ENCODE measurements at regions not wholly inside any gene's neighbourhood (a gene's known extent, or its start where the extent isn't known, plus 50 kb on each side); places are given as distances from the start of the nearest gene placed in this dataset.
"Not testable (repeated sequence)": the region's sequence is repeated elsewhere in the genome, so short reads cannot be mapped to it uniquely, and the experiment has no call there.

DNA sequence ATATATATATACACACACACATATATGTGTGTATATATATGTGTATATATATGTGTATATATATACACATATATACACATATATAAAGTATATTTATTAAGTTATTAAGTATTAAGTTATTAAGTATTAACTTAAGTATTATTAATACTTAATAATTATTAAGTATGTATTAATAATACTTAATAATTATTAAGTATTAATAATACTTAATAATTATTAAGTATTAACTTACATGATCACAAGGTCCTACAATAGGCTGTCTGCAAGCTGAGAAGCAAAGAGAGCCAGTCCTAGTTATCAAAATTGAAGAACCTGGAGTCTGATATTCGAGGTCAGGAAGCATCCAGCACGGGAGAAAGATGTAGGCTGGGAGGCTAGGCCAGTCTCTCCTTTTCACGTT lies 130.1 kb upstream of the FAM3C start:
- not testable (repeated sequence) for DNase-seq (ENCODE audit: low read depth in 2 of 2, low spot score in 1 of 2)

DNA sequence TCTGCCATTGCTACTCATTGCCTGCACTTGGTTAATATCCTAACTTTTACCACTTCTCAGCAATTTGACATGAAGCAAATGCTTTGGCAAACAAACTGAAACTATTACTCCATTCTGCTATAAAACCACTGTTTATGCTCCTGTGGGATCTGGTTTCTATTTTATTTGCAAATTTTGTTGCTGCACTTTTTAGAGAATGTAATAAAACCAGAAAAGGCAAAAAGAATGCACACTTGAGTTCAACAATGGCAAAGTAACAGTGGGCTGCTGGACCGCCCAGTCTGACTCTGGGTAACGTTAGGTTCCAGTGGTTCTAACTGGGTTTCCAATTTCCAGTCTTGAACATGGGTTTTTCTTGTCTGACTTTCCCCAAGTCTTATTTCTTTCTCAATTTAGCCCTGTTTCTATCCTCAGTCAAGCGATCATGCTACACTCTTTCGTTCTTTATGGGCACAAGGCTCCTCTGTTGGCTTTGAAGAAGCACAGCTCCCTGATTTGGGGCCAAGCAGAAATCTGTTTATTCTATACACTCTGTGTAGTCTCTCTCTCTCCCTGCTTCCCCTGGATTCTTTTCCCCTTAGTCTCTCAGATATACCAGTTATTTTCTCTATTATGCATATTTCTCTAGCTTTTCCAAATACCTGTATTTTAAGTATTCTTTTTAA lies 129.2 kb upstream of the FAM3C start:
- DNase-seq (ENCODE audit: low read depth in 2 of 2, low spot score in 1 of 2) = no peak

DNA sequence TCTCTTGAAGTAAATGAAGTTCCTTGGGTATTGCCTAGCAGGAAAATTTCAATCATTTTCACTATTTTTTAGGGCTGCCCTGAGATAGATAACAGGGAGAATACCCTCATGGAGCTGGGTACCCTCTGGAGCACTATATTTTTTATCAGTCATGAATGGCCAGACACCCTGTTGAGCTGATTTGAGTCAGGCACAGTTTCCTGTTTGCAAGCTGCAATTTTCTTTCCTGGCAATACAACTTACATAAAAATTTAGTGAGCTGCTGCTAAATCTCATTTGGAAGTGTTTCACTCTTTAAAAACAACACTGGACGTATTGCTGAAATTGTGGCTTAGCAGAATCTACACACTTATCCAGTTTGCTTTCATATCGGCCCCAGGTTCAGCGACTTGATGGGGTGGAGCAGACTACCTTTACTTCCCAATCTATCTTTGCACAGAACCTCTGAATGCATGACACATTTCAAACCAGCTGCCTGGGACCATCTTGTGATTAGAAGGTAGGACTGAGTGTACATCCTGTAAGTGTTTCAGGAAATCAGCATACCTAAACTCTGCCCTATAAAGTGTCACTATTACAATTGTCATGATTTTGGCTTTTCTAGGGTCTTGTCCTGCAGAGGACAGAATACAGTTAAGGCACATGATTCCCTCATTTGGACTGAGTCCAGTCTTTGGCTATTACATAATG lies 125.7 kb upstream of the FAM3C start:
- no peak for DNase-seq (ENCODE audit: low read depth in 2 of 2, low spot score in 1 of 2)

DNA sequence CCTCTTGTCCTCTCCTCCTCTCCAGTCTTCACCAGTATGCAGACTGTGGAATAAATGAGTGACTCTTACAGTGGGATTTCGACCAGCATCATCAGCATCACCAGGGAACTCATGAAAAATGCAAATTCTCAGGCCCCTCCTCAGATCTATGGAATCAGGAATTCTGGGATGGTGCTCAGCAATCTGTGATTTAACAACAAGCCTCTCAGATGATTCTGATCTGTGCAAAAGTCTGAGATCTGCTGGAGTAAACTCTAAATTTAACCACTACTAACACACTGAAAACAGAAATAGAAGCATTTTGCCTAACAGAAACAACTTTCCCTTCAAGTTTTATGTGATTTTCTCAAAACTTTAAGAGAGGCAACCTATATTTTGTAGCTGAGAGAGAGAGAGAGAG lies 124.8 kb upstream of the FAM3C start:
- no peak for DNase-seq (ENCODE audit: low read depth in 2 of 2, low spot score in 1 of 2)

DNA sequence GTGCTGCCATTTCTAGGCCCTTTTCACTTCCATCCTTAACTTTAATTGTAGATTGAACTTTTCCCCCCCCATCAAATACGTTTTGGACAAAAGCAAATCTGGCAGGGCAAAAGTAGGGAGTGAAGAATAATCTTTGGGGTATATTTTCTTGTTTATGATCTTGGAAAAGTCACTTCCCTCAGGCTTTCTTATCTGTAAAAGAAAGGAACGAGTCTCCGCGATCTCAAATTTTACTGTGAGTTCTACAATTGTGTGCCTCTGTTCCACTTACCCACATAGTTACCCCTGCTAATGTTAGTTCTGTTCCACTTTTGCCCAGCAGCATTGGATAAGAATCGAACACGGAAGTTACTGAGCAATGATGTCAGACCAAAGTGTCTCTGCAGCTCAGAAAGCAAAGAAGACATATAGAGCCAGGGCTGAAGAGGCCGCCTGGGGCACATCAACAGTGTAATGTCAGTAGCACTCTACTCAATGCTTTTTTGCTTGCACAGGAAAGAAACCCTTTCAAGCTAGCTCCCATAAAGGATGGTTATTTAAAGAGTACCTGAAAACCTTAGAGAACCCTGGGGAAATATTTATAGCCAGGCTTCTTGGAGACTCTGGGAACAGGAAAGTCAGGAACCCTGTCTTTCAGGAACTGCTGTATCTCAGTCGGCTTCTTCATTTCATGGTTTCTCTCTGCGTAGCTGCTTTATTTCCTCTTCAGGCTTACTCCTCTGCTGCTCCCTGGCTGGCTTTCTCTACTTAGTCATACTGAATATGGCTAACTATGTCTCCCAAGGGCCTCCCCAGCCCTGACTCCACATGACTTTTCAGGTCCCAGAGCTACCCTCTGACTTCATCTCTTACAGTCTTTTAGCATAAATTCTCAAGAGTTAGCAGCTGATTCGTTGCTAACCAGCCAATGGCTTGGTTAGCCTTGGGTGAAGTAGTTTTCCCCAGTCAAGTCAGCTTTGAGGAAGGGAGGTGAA lies 123.7 kb upstream of the FAM3C start:
- no peak for DNase-seq (ENCODE audit: low read depth in 2 of 2, low spot score in 1 of 2)

DNA sequence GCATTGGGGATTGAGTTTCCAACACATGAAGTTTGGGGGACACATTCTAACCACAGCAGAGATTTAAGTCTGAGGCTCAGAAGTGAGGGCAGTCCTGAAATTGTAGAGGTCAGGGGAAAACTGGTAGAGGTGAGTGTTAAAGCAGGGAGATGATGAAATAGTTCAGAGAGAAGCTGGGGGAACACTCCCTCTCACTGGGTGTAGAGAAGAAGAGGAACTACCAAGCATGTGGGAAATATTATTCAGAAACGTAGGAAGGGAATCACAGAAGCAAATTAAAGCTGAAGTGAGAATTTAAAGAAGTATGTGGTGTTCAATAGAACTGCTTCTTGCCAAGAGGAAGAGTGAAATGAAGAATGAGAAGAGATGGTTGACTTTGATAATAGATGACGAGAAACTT lies 121.5 kb upstream of the FAM3C start:
- no peak for DNase-seq (ENCODE audit: low read depth in 2 of 2, low spot score in 1 of 2)

DNA sequence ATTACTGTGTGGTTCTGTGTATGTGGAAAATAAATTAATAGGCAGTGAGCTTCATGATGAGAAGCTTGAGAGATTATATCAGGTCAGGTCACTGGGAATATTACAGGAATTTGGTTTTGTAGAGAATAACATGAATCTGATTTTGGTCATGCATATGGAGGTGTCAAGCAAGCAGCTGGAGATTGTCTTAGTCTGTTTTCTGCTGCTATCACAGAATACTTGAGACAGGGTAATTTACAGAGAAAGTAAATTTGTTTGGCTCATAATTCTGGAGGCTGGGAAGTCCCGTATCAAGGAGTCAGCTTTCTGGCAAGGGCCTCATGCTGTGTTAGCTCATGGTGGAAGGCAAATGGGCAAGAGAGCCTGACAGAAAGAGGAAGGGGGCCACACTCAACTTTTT lies 120.7 kb upstream of the FAM3C start:
- DNase-seq (ENCODE audit: low read depth in 2 of 2, low spot score in 1 of 2) = no peak

DNA sequence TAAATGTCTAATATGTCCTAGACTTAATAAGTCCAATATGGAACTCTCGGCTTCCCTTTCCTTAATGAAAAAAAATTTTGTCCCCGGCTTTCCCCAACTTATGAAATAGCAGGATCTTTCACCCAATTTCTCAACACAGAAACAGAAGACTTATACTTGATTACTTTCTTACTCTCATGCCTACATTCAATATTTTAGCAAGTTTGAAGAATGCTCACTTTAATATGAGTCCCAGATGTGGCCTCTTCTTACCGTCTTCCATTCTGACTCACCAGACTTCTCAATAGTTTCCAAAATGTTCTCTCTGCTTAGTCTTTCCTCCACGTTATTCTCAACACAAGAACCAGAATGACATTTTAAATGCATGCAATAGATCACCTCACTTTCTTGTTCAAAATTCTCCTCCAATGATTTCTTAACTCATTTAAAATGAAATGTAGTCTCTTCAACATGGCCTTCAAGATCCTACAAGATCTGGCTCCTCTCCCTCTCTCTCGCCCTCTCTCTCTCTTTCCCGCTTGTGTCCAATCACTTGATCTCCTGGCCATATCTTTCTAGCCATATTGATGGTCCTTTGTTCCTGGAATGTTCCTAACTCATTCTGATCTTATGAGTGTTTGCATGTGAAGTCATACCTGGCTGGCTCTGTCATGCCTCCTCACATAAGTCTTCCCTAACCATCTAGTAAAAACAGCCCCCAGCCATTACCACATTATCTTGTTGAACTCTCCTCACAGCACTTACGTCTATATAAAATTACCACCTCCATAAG lies 119.7 kb upstream of the FAM3C start:
- no peak for DNase-seq (ENCODE audit: low read depth in 2 of 2, low spot score in 1 of 2)

DNA sequence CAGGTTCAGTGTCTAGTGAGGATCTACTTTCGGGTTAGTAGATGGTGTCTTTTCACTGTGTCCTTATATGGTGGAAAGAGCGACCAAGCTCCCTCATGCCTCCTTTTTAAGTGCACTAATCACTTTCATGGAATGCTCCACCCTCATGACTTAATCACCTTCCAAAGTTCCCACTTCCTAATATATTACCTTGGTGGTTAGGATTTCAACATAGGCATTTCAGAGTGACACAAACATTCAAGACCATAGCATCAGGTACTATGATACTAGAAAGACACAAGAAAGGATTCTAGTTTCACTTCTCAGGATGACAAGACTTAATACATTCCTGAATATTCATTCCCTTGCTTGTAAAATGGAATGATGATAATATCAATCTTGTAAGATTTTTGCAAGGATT lies 119.1 kb upstream of the FAM3C start:
- no peak for DNase-seq (ENCODE audit: low read depth in 2 of 2, low spot score in 1 of 2)

DNA sequence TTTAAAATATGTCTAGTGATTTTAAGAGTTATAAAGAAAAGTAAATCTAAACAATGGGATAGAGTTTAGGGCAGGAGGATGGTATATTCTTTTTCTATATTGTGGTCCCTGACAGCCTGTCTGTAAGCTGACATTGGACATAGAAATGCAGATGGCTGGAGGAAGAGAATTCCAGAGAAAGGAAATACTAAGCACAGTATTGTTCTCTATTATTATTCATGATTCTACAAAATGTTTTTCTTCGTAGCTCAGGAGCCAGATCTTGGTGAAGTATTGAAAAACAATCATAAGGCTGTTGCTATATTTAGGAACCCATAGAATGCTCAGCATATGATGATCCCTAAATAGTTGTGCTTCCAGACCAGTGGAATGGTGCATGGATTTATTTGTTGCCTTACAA lies 117.0 kb upstream of the FAM3C start:
- no peak for DNase-seq (ENCODE audit: low read depth in 2 of 2, low spot score in 1 of 2)

DNA sequence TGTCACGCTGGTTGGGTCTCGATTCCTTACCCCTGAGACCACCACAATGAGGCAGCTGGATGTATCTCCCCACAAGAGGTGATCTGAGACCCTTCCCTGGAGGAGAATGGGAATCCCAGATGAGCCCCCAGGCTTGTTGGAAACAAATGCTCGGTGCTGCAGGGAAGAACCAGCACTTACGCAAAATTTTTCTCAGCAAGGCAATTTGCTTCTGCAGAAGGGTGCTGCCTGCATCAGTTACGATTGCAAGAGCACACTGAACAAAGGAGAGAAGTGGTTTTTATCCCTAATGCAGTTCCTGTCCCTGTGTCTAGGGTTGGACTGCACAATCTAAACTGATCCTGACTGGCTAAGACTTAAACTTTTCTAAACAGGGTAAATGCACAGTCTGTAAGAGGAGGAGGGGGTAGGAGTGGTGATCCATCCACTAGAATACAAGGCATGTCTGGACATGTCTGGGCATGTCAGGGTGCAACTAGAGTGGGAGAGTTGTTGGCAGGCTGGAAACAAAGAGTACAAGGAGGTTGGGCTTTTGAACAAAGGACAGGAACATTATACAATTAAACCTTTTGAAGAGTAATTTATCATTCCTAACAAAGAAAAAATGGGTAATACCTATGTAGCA lies 114.9 kb upstream of the FAM3C start:
- no peak for DNase-seq (ENCODE audit: low read depth in 2 of 2, low spot score in 1 of 2)

DNA sequence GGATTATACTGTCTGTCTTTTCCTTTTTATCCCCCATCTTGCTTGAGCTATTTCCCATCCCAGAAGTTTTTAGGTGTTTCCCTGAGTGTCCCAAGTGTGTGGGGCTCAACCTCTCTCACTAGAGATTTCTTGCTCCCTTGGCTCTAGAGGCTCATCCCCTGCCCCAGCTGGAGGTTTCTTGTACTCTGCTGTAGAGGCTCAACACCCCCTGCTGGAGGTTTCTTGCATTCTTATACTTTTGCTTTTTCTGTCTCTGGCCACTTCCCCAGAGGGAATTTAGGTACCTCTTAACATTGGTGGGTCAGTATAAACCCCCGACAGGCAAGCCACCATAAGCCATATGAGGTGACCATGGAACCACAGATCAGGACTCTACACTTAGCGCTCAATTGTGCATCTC lies 114.2 kb upstream of the FAM3C start:
- no peak for DNase-seq (ENCODE audit: low read depth in 2 of 2, low spot score in 1 of 2)

DNA sequence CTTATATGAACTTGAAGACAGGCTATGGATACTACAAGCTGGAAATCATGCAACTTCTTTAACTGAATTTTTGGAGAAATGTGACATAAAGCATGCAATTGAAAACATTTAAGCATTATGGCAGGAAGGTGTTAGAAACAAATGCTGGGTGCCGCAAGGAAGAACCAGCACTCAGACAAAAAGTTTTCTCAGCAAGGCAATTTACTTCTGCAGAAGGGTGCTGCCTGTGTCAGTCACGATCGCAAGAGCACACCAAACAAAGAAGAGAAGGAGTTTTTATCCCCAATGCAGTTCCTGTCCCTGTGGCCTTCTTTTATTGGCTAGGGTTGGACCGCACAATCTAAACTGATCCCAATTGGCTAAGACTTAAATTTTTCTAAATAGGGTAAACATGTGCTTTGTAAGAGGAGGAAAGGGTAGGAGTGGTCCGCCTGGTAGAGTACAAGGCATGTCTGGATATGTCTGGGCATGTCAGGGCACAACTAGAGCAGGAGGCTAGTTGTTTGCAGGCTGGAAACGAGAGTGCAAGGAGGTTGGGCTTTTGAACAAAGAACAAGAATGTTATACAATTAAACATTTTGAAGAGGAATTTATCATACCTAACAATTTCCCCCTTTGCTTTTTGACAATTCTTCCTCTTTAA lies 109.6 kb upstream of the FAM3C start:
- no peak for DNase-seq (ENCODE audit: low read depth in 2 of 2, low spot score in 1 of 2)

DNA sequence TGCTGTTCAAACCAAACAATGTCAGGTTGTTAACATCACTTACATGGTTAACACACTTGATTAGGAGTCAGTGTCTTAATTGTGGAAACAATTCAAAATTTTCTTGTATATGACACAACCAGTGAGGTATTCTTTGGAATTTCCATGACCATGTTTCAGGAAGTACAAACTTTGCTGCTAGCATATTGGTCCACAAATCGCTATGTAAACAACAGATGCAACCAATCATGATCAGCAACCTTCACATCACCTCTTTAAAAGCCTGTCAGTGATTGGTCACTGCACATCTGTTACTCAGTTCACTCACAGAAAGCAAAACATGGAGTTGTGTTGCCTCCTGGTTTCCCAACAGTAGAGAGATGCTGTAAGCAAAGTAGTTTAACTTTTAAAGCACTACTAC lies 108.9 kb upstream of the FAM3C start:
- no peak for DNase-seq (ENCODE audit: low read depth in 2 of 2, low spot score in 1 of 2)

DNA sequence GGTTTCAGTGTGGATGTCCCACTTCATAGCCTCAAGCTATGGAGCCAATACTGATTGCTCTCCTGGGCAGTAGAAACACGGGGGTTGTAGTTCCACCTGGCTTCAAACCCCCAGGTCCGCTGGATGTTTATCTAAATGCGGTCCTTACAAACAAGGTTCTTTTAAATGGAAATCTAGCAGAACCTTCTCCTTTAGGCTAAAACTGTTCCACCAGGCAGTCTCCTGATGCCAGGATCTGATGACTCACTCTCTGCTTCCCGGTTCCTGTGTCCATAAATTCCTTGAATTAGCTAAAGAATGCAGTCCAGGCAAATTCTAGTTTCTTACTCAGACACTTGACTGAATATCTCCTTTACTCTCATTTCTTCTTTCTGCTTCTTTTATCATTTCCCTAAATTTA lies 108.4 kb upstream of the FAM3C start:
- no peak for DNase-seq (ENCODE audit: low read depth in 2 of 2, low spot score in 1 of 2)

DNA sequence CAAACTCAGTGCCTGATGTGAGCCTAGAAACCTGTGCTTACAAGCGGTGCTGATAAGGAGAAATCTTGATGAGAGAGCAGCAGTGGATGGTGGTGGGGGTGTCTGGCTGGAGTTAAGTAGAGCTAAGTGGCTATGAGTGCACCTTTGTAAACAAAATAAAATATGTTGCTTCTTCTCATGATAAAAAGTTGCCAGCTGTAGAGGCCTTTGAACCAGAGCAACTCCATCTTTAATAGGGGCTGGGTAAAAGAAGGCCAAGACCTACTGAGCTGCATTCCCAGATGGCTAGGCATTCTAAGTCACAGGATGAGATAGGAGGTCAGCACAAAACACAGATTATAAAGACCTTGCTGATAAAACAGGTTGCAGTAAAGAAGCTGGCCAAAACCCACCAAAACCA lies 107.6 kb upstream of the FAM3C start:
- DNase-seq (ENCODE audit: low read depth in 2 of 2, low spot score in 1 of 2) = no peak

DNA sequence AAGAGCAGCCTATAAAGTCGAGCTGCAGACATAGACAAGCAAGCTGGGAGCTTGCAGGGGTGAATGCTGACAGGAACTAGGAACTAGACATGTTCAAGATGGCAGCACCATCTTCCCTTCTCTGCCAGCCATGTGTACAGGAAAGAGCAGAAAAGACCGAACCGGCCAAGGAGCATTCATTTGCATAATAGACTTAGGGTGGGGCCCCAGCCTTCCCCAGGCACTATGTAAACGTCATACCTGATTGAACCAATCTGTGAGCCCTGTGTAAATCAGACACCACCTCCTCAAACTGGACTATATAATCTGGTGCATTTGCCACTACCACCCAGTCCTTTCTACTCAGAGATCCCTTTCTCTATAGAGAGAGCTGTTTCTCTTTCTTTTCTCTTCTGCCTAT lies 106.9 kb upstream of the FAM3C start:
- no peak for DNase-seq (ENCODE audit: low read depth in 2 of 2, low spot score in 1 of 2)

DNA sequence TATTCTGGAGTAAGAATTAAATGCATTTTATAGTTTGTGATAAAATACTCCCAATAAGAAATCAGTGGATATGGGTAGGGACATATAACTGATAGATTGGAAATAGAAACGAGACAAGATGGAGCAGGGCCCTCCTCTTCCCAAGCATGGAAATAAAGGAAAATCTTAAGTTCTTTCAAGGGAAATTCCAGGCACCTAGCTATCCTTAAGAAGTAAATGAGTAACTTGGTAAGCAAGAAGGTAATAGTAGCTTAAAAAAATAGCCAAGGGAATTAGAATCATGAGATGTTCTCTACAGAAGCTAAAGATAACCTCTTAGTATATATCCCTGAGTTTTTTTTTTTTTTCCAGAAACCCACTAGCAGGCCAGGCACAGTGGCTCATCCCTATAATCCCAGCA lies 105.5 kb upstream of the FAM3C start:
- DNase-seq (ENCODE audit: low read depth in 2 of 2, low spot score in 1 of 2) = no peak

DNA sequence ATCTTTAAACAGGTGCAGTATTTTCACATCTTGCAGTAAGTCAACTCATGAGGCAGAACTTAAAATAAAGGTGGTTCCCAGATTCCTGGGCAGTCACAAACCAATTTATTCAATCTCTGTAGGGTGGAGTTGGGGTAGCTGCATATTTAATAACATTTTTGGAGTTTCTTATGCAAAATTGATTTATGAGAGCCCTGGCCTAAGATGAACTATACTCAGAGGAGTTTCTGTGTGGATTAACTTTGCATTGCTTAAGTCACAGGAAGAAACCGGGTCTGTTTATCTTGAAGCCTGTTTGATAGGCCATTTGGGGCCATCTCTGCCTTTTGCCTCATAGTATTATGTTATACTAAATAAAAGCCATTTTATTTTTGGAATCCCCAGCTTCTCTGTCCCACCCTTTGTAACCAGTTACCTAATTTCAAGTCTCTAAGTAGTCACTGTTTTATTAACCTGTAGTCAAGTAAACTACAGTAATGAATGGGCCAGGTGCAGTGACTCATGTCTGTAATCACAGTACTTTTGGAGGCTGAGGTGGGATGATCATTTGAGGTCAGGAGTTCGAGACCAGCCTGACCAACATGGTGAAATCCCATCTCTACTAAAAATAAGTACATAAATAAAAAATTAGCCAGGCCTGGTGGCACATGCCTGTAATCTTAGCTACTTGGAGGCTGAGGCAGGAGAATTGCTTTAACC lies 104.4 kb upstream of the FAM3C start:
- no peak for DNase-seq (ENCODE audit: low read depth in 2 of 2, low spot score in 1 of 2)

DNA sequence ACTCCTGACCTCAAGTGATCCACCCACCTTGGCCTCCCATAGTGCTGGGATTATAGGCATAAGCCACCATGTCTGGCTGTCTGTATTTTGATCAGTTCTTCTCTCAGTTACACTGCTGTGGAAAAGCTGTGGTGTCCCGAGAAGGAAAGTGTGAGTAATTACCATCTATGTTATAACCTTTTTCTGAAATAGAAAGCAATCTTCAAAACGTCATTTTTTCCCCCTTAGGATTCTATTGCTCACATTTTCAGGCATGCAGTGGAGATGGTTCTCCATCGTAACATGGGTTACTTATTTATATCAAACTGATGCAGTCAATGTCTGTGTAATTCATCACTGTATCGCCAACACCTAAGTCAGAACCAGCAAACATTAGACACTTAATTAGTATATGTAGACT lies 103.5 kb upstream of the FAM3C start:
- DNase-seq (ENCODE audit: low read depth in 2 of 2, low spot score in 1 of 2) = no peak

Measured in stimulated activated CD8-positive, alpha-beta memory T cell treated with anti-CD3 and anti-CD28 coated beads, Interleukin-4, amount 100 ng/mL, for 4 hours (primary cell).